GM23338 (cell line): ENCODE measurements at regions not wholly inside any gene's neighbourhood (a gene's known extent, or its start where the extent isn't known, plus 50 kb on each side); places are given as distances from the start of the nearest gene placed in this dataset.

Experiments used
- ATAC-seq: fragments of 200-7000 bp; cut with Tn5 transposase; 3 replicates; pipeline ENCODE4 v1.9.1; 2020
- DNase-seq: peaks from one replicate; pipeline ENCODE4 v3.0.0-alpha.2; 2015; ENCODE audit warnings: low spot score
- H2AFZ ChIP-seq: fragments of 200-600 bp; sonication (generic); 2 replicates; pipeline ENCODE4 v1.8.0; 2016; ENCODE audit warnings: antibody characterized with exemption, mild to moderate bottlenecking, moderate library complexity
- H3F3A ChIP-seq: fragments of 200-600 bp; sonication (generic); replicated peaks from 2 replicates; pipeline ENCODE4 v1.8.0; 2017; ENCODE audit warnings: antibody characterized with exemption, mixed run types, low read depth
- H3K27ac ChIP-seq: fragments of 200-600 bp; sonication (generic); 2 replicates; pipeline ENCODE4 v1.6.1; 2016; ENCODE audit warnings: low read depth
- H3K27me3 ChIP-seq: fragments of 200-600 bp; sonication (generic); 2 replicates; pipeline ENCODE4 v1.8.0; 2016; ENCODE audit warnings: mild to moderate bottlenecking, mixed run types, moderate library complexity; ENCODE audit not compliant: insufficient read depth
- H3K36me3 ChIP-seq: fragments of 200-600 bp; sonication (generic); 2 replicates; pipeline ENCODE4 v1.8.0; 2016; ENCODE audit warnings: mild to moderate bottlenecking; ENCODE audit not compliant: insufficient read depth
- H3K4me1 ChIP-seq: fragments of 200-600 bp; sonication (generic); 2 replicates; pipeline ENCODE4 v1.8.0; 2016; ENCODE audit warnings: mild to moderate bottlenecking, moderate library complexity; ENCODE audit not compliant: insufficient read depth
- H3K4me2 ChIP-seq: fragments of 200-600 bp; sonication (generic); 2 replicates; pipeline ENCODE4 v1.7.1; 2017; ENCODE audit warnings: mixed run types
- H3K4me3 ChIP-seq: fragments of 200-600 bp; sonication (generic); 2 replicates; pipeline ENCODE4 v1.6.1; 2016; ENCODE audit warnings: mixed run types
- H3K79me2 ChIP-seq: fragments of 200-600 bp; sonication (generic); replicated peaks from 2 replicates; pipeline ENCODE4 v1.8.0; 2017; ENCODE audit warnings: mild to moderate bottlenecking; ENCODE audit not compliant: insufficient read depth
- H3K9me2 ChIP-seq: fragments of 200-600 bp; sonication (generic); 2 replicates; pipeline ENCODE4 v1.8.0; 2017; ENCODE audit not compliant: insufficient read depth
- H4K20me1 ChIP-seq: fragments of 200-600 bp; sonication (generic); replicated peaks from 2 replicates; pipeline ENCODE4 v1.8.0; 2017; ENCODE audit warnings: mild to moderate bottlenecking; ENCODE audit not compliant: insufficient read depth
- H3K27ac Mint-ChIP-seq: 2 replicates; pipeline ENCODE4 v1.8.0; 2020; ENCODE audit warnings: inconsistent platforms, mild to moderate bottlenecking, moderate library complexity, mixed read lengths
- H3K27me3 Mint-ChIP-seq: 3 replicates; pipeline ENCODE4 v1.8.0; 2022; ENCODE audit warnings: low read depth, mild to moderate bottlenecking, moderate library complexity, mixed read lengths, inconsistent platforms; ENCODE audit not compliant: insufficient read depth, poor library complexity
- H3K36me3 Mint-ChIP-seq: 3 replicates; pipeline ENCODE4 v1.8.0; 2021; ENCODE audit warnings: low read depth, mild to moderate bottlenecking, inconsistent platforms, moderate library complexity, mixed read lengths
- H3K4me1 Mint-ChIP-seq: 3 replicates; pipeline ENCODE4 v1.8.0; 2020; ENCODE audit warnings: mild to moderate bottlenecking, inconsistent platforms, mixed read lengths
- H3K4me3 Mint-ChIP-seq: 3 replicates; pipeline ENCODE4 v1.8.0; 2021; ENCODE audit warnings: moderate library complexity, mild to moderate bottlenecking, inconsistent platforms, mixed read lengths
- H3K9me3 Mint-ChIP-seq: 3 replicates; pipeline ENCODE4 v1.8.0; 2020; ENCODE audit warnings: moderate library complexity, mild to moderate bottlenecking, inconsistent platforms, mixed read lengths
- CREB1 ChIP-seq: fragments of 250-450 bp; sonication (Bioruptor Pico); IDR thresholded peaks from 2 replicates; pipeline ENCODE4 v1.5.0; 2020; ENCODE audit warnings: low read depth, mild to moderate bottlenecking, moderate library complexity
- EZH2 ChIP-seq: fragments of 200-600 bp; sonication (generic); IDR thresholded peaks from one replicate; pipeline ENCODE4 v1.8.0; 2017; ENCODE audit warnings: antibody characterized with exemption, mild to moderate bottlenecking, low read depth; ENCODE audit not compliant: unreplicated experiment
- EZH2phosphoT487 ChIP-seq: fragments of 200-600 bp; sonication (generic); IDR thresholded peaks from one replicate; pipeline ENCODE4 v1.8.1; 2018; ENCODE audit warnings: antibody characterized with exemption; ENCODE audit not compliant: unreplicated experiment
- JUNB ChIP-seq: IDR thresholded peaks from one replicate; pipeline ENCODE4 v1.6.1; 2016; ENCODE audit warnings: antibody characterized with exemption; ENCODE audit not compliant: unreplicated experiment
- STAT1 ChIP-seq: IDR thresholded peaks from one replicate; pipeline ENCODE4 v1.6.1; 2016; ENCODE audit warnings: antibody characterized with exemption; ENCODE audit not compliant: unreplicated experiment
- ZNF331 ChIP-seq: fragments of 250-450 bp; sonication (Bioruptor Pico); IDR thresholded peaks from 2 replicates; pipeline ENCODE4 v1.5.0; 2020; ENCODE audit warnings: low read depth, mild to moderate bottlenecking, moderate library complexity
- TF ChIP-seq, protein P1 (sequence below): IDR thresholded peaks from one replicate; pipeline ENCODE4 v1.6.1; 2018; ENCODE audit warnings: antibody characterized with exemption; ENCODE audit not compliant: unreplicated experiment
- TF ChIP-seq, protein P2 (sequence below), 2 experiments: fragments of 200-600 bp in 1 of 2; sonication (generic) in 1 of 2; conservative IDR thresholded peaks; 2 replicates each; pipeline versions ENCODE4 v1.5.1 to v1.6.1; 2016 to 2017; ENCODE audit warnings: antibody characterized with exemption in 2 of 2, low read depth in 2 of 2, mild to moderate bottlenecking in 2 of 2, moderate library complexity in 1 of 2
- TF ChIP-seq, protein P3 (sequence below): IDR thresholded peaks from 2 replicates; pipeline ENCODE4 v1.6.1; 2016; ENCODE audit warnings: antibody characterized with exemption

DNA sequence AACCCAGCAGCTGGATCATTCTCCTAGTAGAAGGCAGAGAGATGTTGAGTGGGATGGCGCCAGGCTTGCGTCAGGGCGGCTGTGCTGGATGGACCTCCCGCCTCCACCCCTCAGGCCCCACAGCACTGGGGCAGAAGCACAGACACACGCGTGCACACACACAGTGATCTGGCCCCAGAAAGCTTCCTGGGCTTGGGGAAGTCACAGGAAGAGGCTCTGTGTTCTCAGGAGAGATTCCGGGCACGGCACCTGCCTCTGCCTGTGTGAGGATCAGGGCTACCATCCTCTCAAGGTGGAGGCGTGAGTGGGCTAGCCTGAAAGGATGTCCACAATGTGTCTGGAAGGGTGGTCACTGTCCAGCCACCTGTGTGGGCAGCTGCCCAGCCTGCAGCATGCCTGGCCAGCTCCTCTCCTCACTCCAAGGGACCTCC is 229.8 kb upstream of the HS6ST1 start:
- Mint-ChIP-seq H3K27me3 (peaks cover 6% of the 10 kb centered on the region), H3K9me3 (no peaks in the 10 kb centered on the region; the same call in 2 of the 3 replicates), H3K4me3 (no peak overlapping the region), H3K36me3 (no peaks in the 10 kb centered on the region), H3K4me1 (peaks cover 25% of the 10 kb centered on the region), H3K27ac (no peak overlapping the region)
- H4K20me1 ChIP-seq = no peaks in the 10 kb centered on the region
- DNase-seq = no peak
- no peaks in the 10 kb centered on the region for H3K36me3 ChIP-seq
- H3K4me1 ChIP-seq = peaks cover 7% of the 10 kb centered on the region; the same call in 1 of the 2 replicates
- TF ChIP-seq, protein P1, sequence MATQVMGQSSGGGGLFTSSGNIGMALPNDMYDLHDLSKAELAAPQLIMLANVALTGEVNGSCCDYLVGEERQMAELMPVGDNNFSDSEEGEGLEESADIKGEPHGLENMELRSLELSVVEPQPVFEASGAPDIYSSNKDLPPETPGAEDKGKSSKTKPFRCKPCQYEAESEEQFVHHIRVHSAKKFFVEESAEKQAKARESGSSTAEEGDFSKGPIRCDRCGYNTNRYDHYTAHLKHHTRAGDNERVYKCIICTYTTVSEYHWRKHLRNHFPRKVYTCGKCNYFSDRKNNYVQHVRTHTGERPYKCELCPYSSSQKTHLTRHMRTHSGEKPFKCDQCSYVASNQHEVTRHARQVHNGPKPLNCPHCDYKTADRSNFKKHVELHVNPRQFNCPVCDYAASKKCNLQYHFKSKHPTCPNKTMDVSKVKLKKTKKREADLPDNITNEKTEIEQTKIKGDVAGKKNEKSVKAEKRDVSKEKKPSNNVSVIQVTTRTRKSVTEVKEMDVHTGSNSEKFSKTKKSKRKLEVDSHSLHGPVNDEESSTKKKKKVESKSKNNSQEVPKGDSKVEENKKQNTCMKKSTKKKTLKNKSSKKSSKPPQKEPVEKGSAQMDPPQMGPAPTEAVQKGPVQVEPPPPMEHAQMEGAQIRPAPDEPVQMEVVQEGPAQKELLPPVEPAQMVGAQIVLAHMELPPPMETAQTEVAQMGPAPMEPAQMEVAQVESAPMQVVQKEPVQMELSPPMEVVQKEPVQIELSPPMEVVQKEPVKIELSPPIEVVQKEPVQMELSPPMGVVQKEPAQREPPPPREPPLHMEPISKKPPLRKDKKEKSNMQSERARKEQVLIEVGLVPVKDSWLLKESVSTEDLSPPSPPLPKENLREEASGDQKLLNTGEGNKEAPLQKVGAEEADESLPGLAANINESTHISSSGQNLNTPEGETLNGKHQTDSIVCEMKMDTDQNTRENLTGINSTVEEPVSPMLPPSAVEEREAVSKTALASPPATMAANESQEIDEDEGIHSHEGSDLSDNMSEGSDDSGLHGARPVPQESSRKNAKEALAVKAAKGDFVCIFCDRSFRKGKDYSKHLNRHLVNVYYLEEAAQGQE = no peak
- TF ChIP-seq EZH2 = no peak
- no peak for TF ChIP-seq EZH2phosphoT487
- no peak for TF ChIP-seq JUNB
- TF ChIP-seq ZNF331 (CRISPR knock-in tag) = no peak
- TF ChIP-seq, protein P2, sequence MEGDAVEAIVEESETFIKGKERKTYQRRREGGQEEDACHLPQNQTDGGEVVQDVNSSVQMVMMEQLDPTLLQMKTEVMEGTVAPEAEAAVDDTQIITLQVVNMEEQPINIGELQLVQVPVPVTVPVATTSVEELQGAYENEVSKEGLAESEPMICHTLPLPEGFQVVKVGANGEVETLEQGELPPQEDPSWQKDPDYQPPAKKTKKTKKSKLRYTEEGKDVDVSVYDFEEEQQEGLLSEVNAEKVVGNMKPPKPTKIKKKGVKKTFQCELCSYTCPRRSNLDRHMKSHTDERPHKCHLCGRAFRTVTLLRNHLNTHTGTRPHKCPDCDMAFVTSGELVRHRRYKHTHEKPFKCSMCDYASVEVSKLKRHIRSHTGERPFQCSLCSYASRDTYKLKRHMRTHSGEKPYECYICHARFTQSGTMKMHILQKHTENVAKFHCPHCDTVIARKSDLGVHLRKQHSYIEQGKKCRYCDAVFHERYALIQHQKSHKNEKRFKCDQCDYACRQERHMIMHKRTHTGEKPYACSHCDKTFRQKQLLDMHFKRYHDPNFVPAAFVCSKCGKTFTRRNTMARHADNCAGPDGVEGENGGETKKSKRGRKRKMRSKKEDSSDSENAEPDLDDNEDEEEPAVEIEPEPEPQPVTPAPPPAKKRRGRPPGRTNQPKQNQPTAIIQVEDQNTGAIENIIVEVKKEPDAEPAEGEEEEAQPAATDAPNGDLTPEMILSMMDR (conservative IDR thresholded peaks at IDR 0.05; ENCODE audit: low read depth in 2 of 2) = no peak
- TF ChIP-seq STAT1 = no peak
- TF ChIP-seq CREB1 (CRISPR knock-in tag) = no peak
- H3K27me3 ChIP-seq = no peaks in the 10 kb centered on the region
- no peak overlapping the region for H3K4me2 ChIP-seq
- no peaks in the 10 kb centered on the region for H3K79me2 ChIP-seq
- peaks cover 6% of the 10 kb centered on the region; the same call in 1 of the 2 replicates for H3K9me2 ChIP-seq
- ATAC-seq = no peak
- H3K27ac ChIP-seq = no peak overlapping the region
- H3K4me3 ChIP-seq = no peak overlapping the region
- no peak overlapping the region for H2AFZ ChIP-seq
- H3F3A ChIP-seq = no peaks in the 10 kb centered on the region

DNA sequence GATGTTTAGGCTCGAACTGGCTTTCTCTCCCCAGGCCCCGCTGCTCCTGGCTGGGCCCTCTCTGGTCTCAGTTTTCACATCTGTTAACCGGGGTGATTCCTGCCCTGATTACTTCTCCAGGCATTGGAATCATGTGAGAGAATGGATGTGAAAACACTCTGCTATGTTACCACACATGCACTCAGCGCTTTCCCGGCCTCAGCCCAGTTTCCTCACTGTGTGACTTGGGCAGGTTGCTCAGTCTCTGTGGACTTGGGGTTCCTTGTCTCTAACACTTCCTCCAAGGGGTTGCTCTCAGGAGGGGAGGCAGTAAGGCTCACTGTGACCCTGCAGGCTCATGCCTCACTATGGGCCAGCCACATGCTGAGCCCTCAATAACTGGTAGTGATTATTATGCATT is 230.4 kb upstream of the HS6ST1 start:
- H3K4me3 Mint-ChIP-seq = no peak overlapping the region
- Histone ChIP-seq H3K4me3 (no peak overlapping the region), H3K4me2 (no peak overlapping the region), H3K9me2 (peaks cover 6% of the 10 kb centered on the region; the same call in 1 of the 2 replicates), H3K27me3 (no peaks in the 10 kb centered on the region), H4K20me1 (no peaks in the 10 kb centered on the region), H3K79me2 (no peaks in the 10 kb centered on the region), H3K36me3 (no peaks in the 10 kb centered on the region), H3K4me1 (peaks cover 2% of the 10 kb centered on the region; the same call in 1 of the 2 replicates), H3F3A (no peaks in the 10 kb centered on the region), H3K27ac (no peak overlapping the region), H2AFZ (no peak overlapping the region)
- H3K4me1 Mint-ChIP-seq = peaks cover 18% of the 10 kb centered on the region
- no peaks in the 10 kb centered on the region for H3K36me3 Mint-ChIP-seq
- H3K9me3 Mint-ChIP-seq = no peaks in the 10 kb centered on the region; the same call in 2 of the 3 replicates
- DNase-seq = no peak
- no peak for ATAC-seq
- H3K27ac Mint-ChIP-seq = no peak overlapping the region
- H3K27me3 Mint-ChIP-seq = peaks cover 6% of the 10 kb centered on the region
- TF ChIP-seq, protein P3, sequence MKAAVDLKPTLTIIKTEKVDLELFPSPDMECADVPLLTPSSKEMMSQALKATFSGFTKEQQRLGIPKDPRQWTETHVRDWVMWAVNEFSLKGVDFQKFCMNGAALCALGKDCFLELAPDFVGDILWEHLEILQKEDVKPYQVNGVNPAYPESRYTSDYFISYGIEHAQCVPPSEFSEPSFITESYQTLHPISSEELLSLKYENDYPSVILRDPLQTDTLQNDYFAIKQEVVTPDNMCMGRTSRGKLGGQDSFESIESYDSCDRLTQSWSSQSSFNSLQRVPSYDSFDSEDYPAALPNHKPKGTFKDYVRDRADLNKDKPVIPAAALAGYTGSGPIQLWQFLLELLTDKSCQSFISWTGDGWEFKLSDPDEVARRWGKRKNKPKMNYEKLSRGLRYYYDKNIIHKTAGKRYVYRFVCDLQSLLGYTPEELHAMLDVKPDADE = no peak
- TF ChIP-seq STAT1 = no peak
